MM.1S (cell line): ENCODE measurements at regions not wholly inside any gene's neighbourhood (a gene's known extent, or its start where the extent isn't known, plus 50 kb on each side); places are given as distances from the start of the nearest gene placed in this dataset.

Experiments
- DNase-seq: peaks from one replicate; pipeline ENCODE4 v3.0.0-alpha.2; 2015
- H2AFZ ChIP-seq: fragments of 300-600 bp; sonication (generic); 2 replicates; pipeline ENCODE4 v1.6.0; 2016; ENCODE audit warnings: antibody characterized with exemption, low read length
- H3F3A ChIP-seq: fragments of 300-600 bp; sonication (generic); 2 replicates; pipeline ENCODE4 v1.6.1; 2016; ENCODE audit warnings: mild to moderate bottlenecking, antibody characterized with exemption, low read length, moderate library complexity, mixed read lengths; ENCODE audit not compliant: insufficient read depth
- H3K27ac ChIP-seq: fragments of 300-600 bp; sonication (generic); 2 replicates; pipeline ENCODE4 v1.5.1; 2016; ENCODE audit warnings: mild to moderate bottlenecking, low read length
- H3K27me3 ChIP-seq: fragments of 300-600 bp; sonication (generic); replicated peaks from 2 replicates; pipeline ENCODE4 v1.6.0; 2016; ENCODE audit warnings: low read length; ENCODE audit not compliant: insufficient read depth
- H3K36me3 ChIP-seq: fragments of 300-600 bp; sonication (generic); replicated peaks from 2 replicates; pipeline ENCODE4 v1.6.1; 2016; ENCODE audit warnings: mild to moderate bottlenecking, low read length, mixed read lengths; ENCODE audit not compliant: insufficient read depth
- H3K4me1 ChIP-seq: fragments of 300-600 bp; sonication (generic); 2 replicates; pipeline ENCODE4 v1.6.1; 2016; ENCODE audit warnings: low read length, mixed read lengths
- H3K4me2 ChIP-seq: fragments of 300-600 bp; sonication (generic); 2 replicates; pipeline ENCODE4 v1.6.0; 2016; ENCODE audit warnings: low read depth, low read length
- H3K4me3 ChIP-seq: fragments of 300-600 bp; sonication (generic); 2 replicates; pipeline ENCODE4 v1.5.1; 2016; ENCODE audit warnings: low read length, mixed read lengths
- H3K79me2 ChIP-seq: fragments of 300-600 bp; sonication (generic); 2 replicates; pipeline ENCODE4 v1.6.1; 2016; ENCODE audit warnings: mixed run types, low read length, mixed read lengths
- H3K9ac ChIP-seq: fragments of 300-600 bp; sonication (generic); 2 replicates; pipeline ENCODE4 v1.6.1; 2016; ENCODE audit warnings: low read length, mixed read lengths
- H3K9me2 ChIP-seq: fragments of 300-600 bp; sonication (generic); replicated peaks from 2 replicates; pipeline ENCODE4 v1.6.1; 2016; ENCODE audit warnings: mild to moderate bottlenecking, low read length, mixed read lengths; ENCODE audit not compliant: insufficient read depth
- H3K9me3 ChIP-seq: fragments of 300-600 bp; sonication (generic); replicated peaks from 2 replicates; pipeline ENCODE4 v1.6.1; 2016; ENCODE audit warnings: mild to moderate bottlenecking, low read length, mixed read lengths; ENCODE audit not compliant: insufficient read depth
- H4K20me1 ChIP-seq: fragments of 300-600 bp; sonication (generic); 2 replicates; pipeline ENCODE4 v1.6.1; 2016; ENCODE audit warnings: mild to moderate bottlenecking, low read length, moderate library complexity, mixed read lengths; ENCODE audit not compliant: insufficient read depth
- CTCF ChIP-seq: fragments of 300-600 bp; sonication (generic); IDR thresholded peaks from 2 replicates; pipeline ENCODE4 v1.5.1; 2016; ENCODE audit warnings: antibody characterized with exemption, low read length, mixed read lengths
- EZH2 ChIP-seq: fragments of 300-600 bp; sonication (generic); optimal IDR thresholded peaks from 2 replicates; pipeline ENCODE3; 2017; ENCODE audit warnings: low read depth, mild to moderate bottlenecking, antibody characterized with exemption, low read length, mixed read lengths
- EZH2phosphoT487 ChIP-seq: fragments of 300-600 bp; sonication (generic); IDR thresholded peaks from 2 replicates; pipeline ENCODE4 v1.6.1; 2018; ENCODE audit warnings: antibody characterized with exemption, low read length

- H3F3A ChIP-seq: no peaks in the 10 kb centered on the region
- no peak overlapping the region for H3K9ac ChIP-seq
- H2AFZ ChIP-seq: no peak overlapping the region
- no peaks in the 10 kb centered on the region for H3K27me3 ChIP-seq
- H3K9me2 ChIP-seq: no peaks in the 10 kb centered on the region
- no peaks in the 10 kb centered on the region for H3K4me1 ChIP-seq
- TF ChIP-seq EZH2phosphoT487: no peak
- TF ChIP-seq EZH2: no peak
- TF ChIP-seq CTCF: no peak
- H3K4me2 ChIP-seq: no peak overlapping the region
- no peak overlapping the region for H3K27ac ChIP-seq
- no peaks in the 10 kb centered on the region for H3K9me3 ChIP-seq
- H3K4me3 ChIP-seq: no peak overlapping the region
- H3K36me3 ChIP-seq: no peaks in the 10 kb centered on the region
- DNase-seq: no peak
- no peaks in the 10 kb centered on the region for H3K79me2 ChIP-seq
- no peaks in the 10 kb centered on the region for H4K20me1 ChIP-seq
Measured at GRCh38 chr7:136067277-136067676, 90.1 kb upstream of the MTPN start.

GRCh38 chr7:136066304-136067143, 89.4 kb upstream of the MTPN start:
- H4K20me1 ChIP-seq: no peaks in the 10 kb centered on the region
- no peaks in the 10 kb centered on the region for H3F3A ChIP-seq
- H3K36me3 ChIP-seq: no peaks in the 10 kb centered on the region
- no peak for DNase-seq
- H3K9me3 ChIP-seq: no peaks in the 10 kb centered on the region
- no peak overlapping the region for H3K4me3 ChIP-seq
- no peak overlapping the region for H3K27ac ChIP-seq
- no peak overlapping the region for H3K4me2 ChIP-seq
- no peak for TF ChIP-seq CTCF
- no peak for TF ChIP-seq EZH2
- no peak for TF ChIP-seq EZH2phosphoT487
- H3K4me1 ChIP-seq: no peaks in the 10 kb centered on the region
- H3K9me2 ChIP-seq: no peaks in the 10 kb centered on the region
- H2AFZ ChIP-seq: no peak overlapping the region
- H3K79me2 ChIP-seq: no peaks in the 10 kb centered on the region
- no peak overlapping the region for H3K9ac ChIP-seq
- no peaks in the 10 kb centered on the region for H3K27me3 ChIP-seq

DNA sequence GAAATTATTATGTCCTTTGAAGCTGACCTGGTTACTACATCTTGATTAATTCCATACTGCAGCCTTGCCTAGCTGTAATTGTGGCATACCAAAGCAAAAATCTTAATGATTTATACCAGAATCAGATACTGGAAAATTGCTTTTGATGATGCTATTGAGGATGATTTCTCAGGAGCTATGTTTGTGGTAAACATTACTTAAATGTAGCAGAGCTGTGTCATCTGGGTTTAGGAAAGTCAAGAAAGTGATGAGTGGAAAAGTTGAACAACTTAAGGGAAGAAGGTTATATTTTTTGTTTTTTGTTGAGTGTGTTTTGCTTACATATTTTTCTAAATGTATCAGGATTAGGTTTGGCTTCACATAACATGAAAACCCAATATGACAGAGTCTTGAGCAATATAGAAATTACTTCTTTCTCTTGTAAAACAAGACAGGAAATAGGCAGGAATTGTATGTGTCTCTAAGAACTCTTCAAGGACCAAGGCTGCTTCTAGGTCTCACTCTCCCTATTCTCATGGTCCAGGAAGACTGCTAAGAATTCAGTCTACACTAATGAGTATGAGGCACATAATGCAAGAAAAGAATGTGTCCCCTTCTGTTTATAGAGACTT, 87.6 kb upstream of the MTPN start:
- Histone ChIP-seq H3K9me3 (no peaks in the 10 kb centered on the region), H2AFZ (no peak overlapping the region), H3K4me1 (no peaks in the 10 kb centered on the region), H3K36me3 (no peaks in the 10 kb centered on the region), H3K27me3 (no peaks in the 10 kb centered on the region), H3K9me2 (no peaks in the 10 kb centered on the region), H4K20me1 (no peaks in the 10 kb centered on the region), H3K4me3 (no peak overlapping the region), H3F3A (no peaks in the 10 kb centered on the region), H3K9ac (no peak overlapping the region), H3K4me2 (no peak overlapping the region), H3K27ac (no peak overlapping the region), H3K79me2 (no peaks in the 10 kb centered on the region)
- no peak for TF ChIP-seq EZH2
- no peak for TF ChIP-seq EZH2phosphoT487
- no peak for TF ChIP-seq CTCF
- no peak for DNase-seq
